IgD-negative memory B cell (primary cell): ENCODE measurements at regions not wholly inside any gene's neighbourhood (a gene's known extent, or its start where the extent isn't known, plus 50 kb on each side); places are given as distances from the start of the nearest gene placed in this dataset.
"Not testable (repeated sequence)": the region's sequence is repeated elsewhere in the genome, so short reads cannot be mapped to it uniquely, and the experiment has no call there.

Experiments used
- H3K27ac Mint-ChIP-seq, 3 donors: one replicate each; pipeline ENCODE4 v1.8.0; 2020 to 2022; ENCODE audit warnings: mild to moderate bottlenecking in 3 of 3, mixed read lengths in 3 of 3, moderate library complexity in 1 of 3
- H3K27me3 Mint-ChIP-seq: one replicate; pipeline ENCODE4 v1.8.0; 2021; ENCODE audit warnings: mixed read lengths
- H3K36me3 Mint-ChIP-seq: one replicate; pipeline ENCODE4 v1.8.0; 2020; ENCODE audit warnings: mild to moderate bottlenecking, mixed read lengths
- H3K4me1 Mint-ChIP-seq, 3 donors: one replicate each; pipeline ENCODE4 v1.8.0; 2020 to 2022; ENCODE audit warnings: mixed read lengths in 3 of 3, mild to moderate bottlenecking in 1 of 3
- H3K4me3 Mint-ChIP-seq, 4 donors: one replicate each; pipeline ENCODE4 v1.8.0; 2020 to 2022; ENCODE audit warnings: mild to moderate bottlenecking in 4 of 4, mixed read lengths in 4 of 4, moderate library complexity in 3 of 4
- H3K9me3 Mint-ChIP-seq, 3 donors: one replicate each; pipeline ENCODE4 v1.8.0; 2020 to 2021; ENCODE audit warnings: mixed read lengths in 3 of 3, mild to moderate bottlenecking in 1 of 3

- Mint-ChIP-seq H3K4me1 (no peaks in the 10 kb centered on the region), H3K27ac (no peak overlapping the region), H3K36me3 (no peaks in the 10 kb centered on the region), H3K27me3 (no peaks in the 10 kb centered on the region), H3K4me3 (no peak overlapping the region), H3K9me3 (peaks cover 0 to 2% (median 0%) of the 10 kb centered on the region in 3 donors)
Observed at GRCh38 chr7:85820702-85821443, 634.0 kb upstream of the SEMA3D start.

GRCh38 chr7:85815526-85815925 lies 628.7 kb upstream of the SEMA3D start:
- H3K9me3 Mint-ChIP-seq = no peaks in the 10 kb centered on the region
- no peaks in the 10 kb centered on the region for H3K4me1 Mint-ChIP-seq
- no peak overlapping the region for H3K4me3 Mint-ChIP-seq
- no peak overlapping the region for H3K27ac Mint-ChIP-seq
- no peaks in the 10 kb centered on the region for H3K36me3 Mint-ChIP-seq
- H3K27me3 Mint-ChIP-seq = no peaks in the 10 kb centered on the region

- no peaks in the 10 kb centered on the region for H3K4me1 Mint-ChIP-seq
- H3K27me3 Mint-ChIP-seq = peaks cover 3% of the 10 kb centered on the region
- H3K9me3 Mint-ChIP-seq = no peaks in the 10 kb centered on the region
- no peak overlapping the region for H3K27ac Mint-ChIP-seq
- no peaks in the 10 kb centered on the region for H3K36me3 Mint-ChIP-seq
- H3K4me3 Mint-ChIP-seq = no peak overlapping the region
Observed at GRCh38 chr7:85806321-85806720, 619.5 kb upstream of the SEMA3D start.

GRCh38 chr7:85805656-85806055 lies 618.8 kb upstream of the SEMA3D start:
- H3K27ac Mint-ChIP-seq = no peak overlapping the region

GRCh38 chr7:85805249-85805648 lies 618.4 kb upstream of the SEMA3D start:
- H3K36me3 Mint-ChIP-seq = no peaks in the 10 kb centered on the region
- no peak overlapping the region for H3K4me3 Mint-ChIP-seq
- H3K27ac Mint-ChIP-seq = no peak overlapping the region
- no peaks in the 10 kb centered on the region for H3K9me3 Mint-ChIP-seq
- H3K4me1 Mint-ChIP-seq = no peaks in the 10 kb centered on the region
- peaks cover 3% of the 10 kb centered on the region for H3K27me3 Mint-ChIP-seq

More at GRCh38 chr7:85805656-85806055, 618.8 kb upstream of the SEMA3D start:
- H3K27me3 Mint-ChIP-seq = peaks cover 3% of the 10 kb centered on the region
- no peaks in the 10 kb centered on the region for H3K4me1 Mint-ChIP-seq
- H3K36me3 Mint-ChIP-seq = no peaks in the 10 kb centered on the region
- H3K4me3 Mint-ChIP-seq = no peak overlapping the region
- H3K9me3 Mint-ChIP-seq = no peaks in the 10 kb centered on the region

- no peaks in the 10 kb centered on the region for H3K27me3 Mint-ChIP-seq
- H3K27ac Mint-ChIP-seq = no peak overlapping the region
- H3K4me3 Mint-ChIP-seq = no peak overlapping the region
- H3K4me1 Mint-ChIP-seq = no peaks in the 10 kb centered on the region
- H3K9me3 Mint-ChIP-seq = peaks cover under 1 to 2% (median 2%) of the 10 kb centered on the region in 3 donors
- no peaks in the 10 kb centered on the region for H3K36me3 Mint-ChIP-seq
Observed at GRCh38 chr7:85802211-85802610, 615.4 kb upstream of the SEMA3D start.

GRCh38 chr7:85796956-85797355 lies 610.1 kb upstream of the SEMA3D start:
- H3K9me3 Mint-ChIP-seq = peaks cover 2 to 6% (median 3%) of the 10 kb centered on the region in 3 donors
- no peaks in the 10 kb centered on the region for H3K27me3 Mint-ChIP-seq
- no peak overlapping the region for H3K4me3 Mint-ChIP-seq
- H3K36me3 Mint-ChIP-seq = no peaks in the 10 kb centered on the region
- no peak overlapping the region for H3K27ac Mint-ChIP-seq
- no peaks in the 10 kb centered on the region for H3K4me1 Mint-ChIP-seq

GRCh38 chr7:85791098-85791497 lies 604.2 kb upstream of the SEMA3D start:
- H3K27me3 Mint-ChIP-seq, H3K27ac Mint-ChIP-seq, H3K4me1 Mint-ChIP-seq, H3K9me3 Mint-ChIP-seq, H3K36me3 Mint-ChIP-seq, H3K4me3 Mint-ChIP-seq: not testable (repeated sequence)

GRCh38 chr7:85781606-85782005 lies 594.8 kb upstream of the SEMA3D start:
- no peaks in the 10 kb centered on the region for H3K4me1 Mint-ChIP-seq
- H3K36me3 Mint-ChIP-seq = no peaks in the 10 kb centered on the region
- no peak overlapping the region for H3K4me3 Mint-ChIP-seq
- no peak overlapping the region for H3K27ac Mint-ChIP-seq
- peaks cover 2 to 10% (median 6%) of the 10 kb centered on the region in 3 donors for H3K9me3 Mint-ChIP-seq
- H3K27me3 Mint-ChIP-seq = peaks cover 2% of the 10 kb centered on the region

GRCh38 chr7:85776691-85777345 lies 590.0 kb upstream of the SEMA3D start:
- no peak overlapping the region for H3K4me3 Mint-ChIP-seq
- no peak overlapping the region for H3K27ac Mint-ChIP-seq
- H3K4me1 Mint-ChIP-seq = no peaks in the 10 kb centered on the region
- H3K9me3 Mint-ChIP-seq = no peaks in the 10 kb centered on the region
- H3K27me3 Mint-ChIP-seq = no peaks in the 10 kb centered on the region
- H3K36me3 Mint-ChIP-seq = no peaks in the 10 kb centered on the region

- no peak overlapping the region for H3K27ac Mint-ChIP-seq
- H3K4me1 Mint-ChIP-seq = no peaks in the 10 kb centered on the region
- no peaks in the 10 kb centered on the region for H3K36me3 Mint-ChIP-seq
- no peak overlapping the region for H3K4me3 Mint-ChIP-seq
- no peaks in the 10 kb centered on the region for H3K27me3 Mint-ChIP-seq
- H3K9me3 Mint-ChIP-seq = no peaks in the 10 kb centered on the region
Observed at GRCh38 chr7:85775431-85775830, 588.6 kb upstream of the SEMA3D start.

- no peaks in the 10 kb centered on the region for H3K9me3 Mint-ChIP-seq
- H3K27ac Mint-ChIP-seq = no peak overlapping the region
- H3K4me1 Mint-ChIP-seq = no peaks in the 10 kb centered on the region
Observed at GRCh38 chr7:85774986-85775385, 588.1 kb upstream of the SEMA3D start.

GRCh38 chr7:85773116-85773728 lies 586.4 kb upstream of the SEMA3D start:
- H3K4me3 Mint-ChIP-seq = no peak overlapping the region
- H3K4me1 Mint-ChIP-seq = no peaks in the 10 kb centered on the region
- H3K27ac Mint-ChIP-seq = no peak overlapping the region
- no peaks in the 10 kb centered on the region for H3K9me3 Mint-ChIP-seq
- no peaks in the 10 kb centered on the region for H3K36me3 Mint-ChIP-seq
- H3K27me3 Mint-ChIP-seq = no peaks in the 10 kb centered on the region

More at GRCh38 chr7:85774986-85775385, 588.1 kb upstream of the SEMA3D start:
- Mint-ChIP-seq H3K4me3 (no peak overlapping the region), H3K27me3 (no peaks in the 10 kb centered on the region), H3K36me3 (no peaks in the 10 kb centered on the region)

GRCh38 chr7:85771516-85771915 lies 584.7 kb upstream of the SEMA3D start:
- Mint-ChIP-seq H3K27me3 (no peaks in the 10 kb centered on the region), H3K36me3 (no peaks in the 10 kb centered on the region), H3K4me3 (no peak overlapping the region), H3K27ac (no peak overlapping the region), H3K9me3 (no peaks in the 10 kb centered on the region), H3K4me1 (no peaks in the 10 kb centered on the region)

- H3K36me3 Mint-ChIP-seq = no peaks in the 10 kb centered on the region
- no peaks in the 10 kb centered on the region for H3K4me1 Mint-ChIP-seq
- no peaks in the 10 kb centered on the region for H3K9me3 Mint-ChIP-seq
- no peak overlapping the region for H3K4me3 Mint-ChIP-seq
- no peaks in the 10 kb centered on the region for H3K27me3 Mint-ChIP-seq
- no peak overlapping the region for H3K27ac Mint-ChIP-seq
Observed at GRCh38 chr7:85770332-85770731, 583.5 kb upstream of the SEMA3D start.
